Heart right ventricle (tissue), 16 donors: ENCODE measurements at regions not wholly inside any gene's neighbourhood (a gene's known extent, or its start where the extent isn't known, plus 50 kb on each side); places are given as distances from the start of the nearest gene placed in this dataset.

ENCODE experiments used
- ATAC-seq, 8 donors: fragments of 200-7000 bp; cut with Tn5 transposase; one replicate each; pipeline ENCODE4 v1.9.1; 2020; ENCODE audit warnings: mild to moderate bottlenecking in 8 of 8, moderate library complexity in 8 of 8, moderate number of reproducible peaks in 1 of 8
- DNase-seq, 2 donors: peaks; one replicate each; pipeline ENCODE4 v3.0.0-alpha.2; 2020
- H3K27ac ChIP-seq, 10 donors: fragments of 200-600 bp; sonication (generic) in 2 of 10; one replicate each; pipeline versions ENCODE4 v1.5.0 to v1.8.0; 2020 to 2022; ENCODE audit warnings: mild to moderate bottlenecking in 3 of 10
- H3K27me3 ChIP-seq, 7 donors: fragments of 200-600 bp; one replicate each; pipeline ENCODE4 v1.8.0; 2021 to 2022; ENCODE audit warnings: mild to moderate bottlenecking in 2 of 7
- H3K36me3 ChIP-seq, 9 donors: fragments of 200-600 bp; sonication (generic) in 1 of 9; one replicate each; pipeline versions ENCODE4 v1.5.0 to v1.8.0; 2020 to 2022; ENCODE audit warnings: mild to moderate bottlenecking in 2 of 9
- H3K4me1 ChIP-seq, 9 donors: fragments of 200-600 bp; sonication (generic) in 1 of 9; one replicate each; pipeline versions ENCODE4 v1.5.0 to v1.8.0; 2020 to 2022; ENCODE audit warnings: mild to moderate bottlenecking in 4 of 9
- H3K4me3 ChIP-seq, 10 donors: fragments of 200-600 bp; sonication (generic) in 2 of 10; one replicate each; pipeline versions ENCODE4 v1.5.0 to v1.8.0; 2020 to 2022; ENCODE audit warnings: mild to moderate bottlenecking in 7 of 10, moderate library complexity in 2 of 10
- H3K9me3 ChIP-seq, 11 donors: fragments of 200-600 bp in 10 of 11; sonication (generic) in 2 of 11; one replicate each; pipeline versions ENCODE4 v1.5.0 to v1.8.0; 2013 to 2022; ENCODE audit warnings: mild to moderate bottlenecking in 2 of 11, control low read depth in 1 of 11, moderate library complexity in 1 of 11
- WGBS, 2 donors: extraction: QIAGEN DNeasy Blood & Tissue Kit; methylation state at CpG; one replicate each; pipeline ENCODE4 v1.1.7; 2013; ENCODE audit warnings: inconsistent platforms in 1 of 2; 5-methylcytosine and 5-hydroxymethylcytosine counted together
- intact Hi-C, 10 donors: fragments of 100-400 bp; cut with DNase I; formaldehyde crosslinking; loops; one replicate each; pipeline versions ENCODE4 v1.11.1 to v1.14.2; 2022
- TF ChIP-seq, protein P1 (sequence below), 9 donors: fragments of 200-600 bp; sonication (generic) in 2 of 9; IDR thresholded peaks; one replicate each; pipeline versions ENCODE4 v1.5.0 to v1.8.0; 2021 to 2022; ENCODE audit warnings: antibody characterized with exemption in 9 of 9, mild to moderate bottlenecking in 5 of 9, moderate library complexity in 1 of 9
- donor health status: Arrhythmogenic right ventricular cardiomyopathy.
- donor health status: ischemic (EF 13 %, LVEDD 7.1; RV severe dilation, severe dysfunction).
- donor health status: healthy with polysubstance abuse.
- donor health status: DM: no; HTN: yes; CAD: no.
- donor health status: DM: no; HTN: no; CAD: no.
- donor health status: ischemic (EF 25% LVEDD 6.9; RV normal size, moderate dysfunction).
- donor health status: ischemic (EF 25% LVEDD 5.7; RV mildly dilated, moderate dysfunction).
- donor health status: healthy.
- donor health status: DM: yes; HTN: yes; CAD: no.
- donor health status: Ischemic cardiomyopathy.
- donor health status: ischemic (EF 35%, LVEDD 5.7; RV mildly dilated, moderate dysfunction).
- donor health status: nonischemic (EF 11% LVEDD 7.7; RV severe dilation, severe dysfunction).
- donor health status: DM: yes; HTN: yes; CAD: no.
- donor health status: PGD.
- donor health status: ischemic (EF 29% LVEDD 5.4; RV normal size, mild dysfunction).
- donor health status: nonischemic (EF 23%, LVEDD 6.1; RV moderate dilation, normal function).

GRCh38 chr16:9286930-9287329 lies 195.5 kb downstream of the HAPSTR1 start:
- ATAC-seq: no peak
- peaks cover 0 to 7% (median 0%) of the 10 kb centered on the region in 11 donors for H3K9me3 ChIP-seq
- intact Hi-C loops: no loop called here
- H3K4me3 ChIP-seq: no peak overlapping the region
- H3K36me3 ChIP-seq: no peaks in the 10 kb centered on the region
- TF ChIP-seq, protein P1, sequence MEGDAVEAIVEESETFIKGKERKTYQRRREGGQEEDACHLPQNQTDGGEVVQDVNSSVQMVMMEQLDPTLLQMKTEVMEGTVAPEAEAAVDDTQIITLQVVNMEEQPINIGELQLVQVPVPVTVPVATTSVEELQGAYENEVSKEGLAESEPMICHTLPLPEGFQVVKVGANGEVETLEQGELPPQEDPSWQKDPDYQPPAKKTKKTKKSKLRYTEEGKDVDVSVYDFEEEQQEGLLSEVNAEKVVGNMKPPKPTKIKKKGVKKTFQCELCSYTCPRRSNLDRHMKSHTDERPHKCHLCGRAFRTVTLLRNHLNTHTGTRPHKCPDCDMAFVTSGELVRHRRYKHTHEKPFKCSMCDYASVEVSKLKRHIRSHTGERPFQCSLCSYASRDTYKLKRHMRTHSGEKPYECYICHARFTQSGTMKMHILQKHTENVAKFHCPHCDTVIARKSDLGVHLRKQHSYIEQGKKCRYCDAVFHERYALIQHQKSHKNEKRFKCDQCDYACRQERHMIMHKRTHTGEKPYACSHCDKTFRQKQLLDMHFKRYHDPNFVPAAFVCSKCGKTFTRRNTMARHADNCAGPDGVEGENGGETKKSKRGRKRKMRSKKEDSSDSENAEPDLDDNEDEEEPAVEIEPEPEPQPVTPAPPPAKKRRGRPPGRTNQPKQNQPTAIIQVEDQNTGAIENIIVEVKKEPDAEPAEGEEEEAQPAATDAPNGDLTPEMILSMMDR (IDR thresholded peaks at IDR 0.05): no peak
- DNase-seq: no peak
- WGBS, 2 donors: 68 to 73% methylated on average over 3 of the region's 3 CpGs
- H3K4me1 ChIP-seq: no peaks in the 10 kb centered on the region
- no peak overlapping the region for H3K27ac ChIP-seq
- no peaks in the 10 kb centered on the region for H3K27me3 ChIP-seq

- DNase-seq (no peak), ATAC-seq (no peak)
- H3K4me1 ChIP-seq: no peaks in the 10 kb centered on the region
- no peaks in the 10 kb centered on the region for H3K9me3 ChIP-seq
- H3K27ac ChIP-seq: no peak overlapping the region
- H3K4me3 ChIP-seq: no peak overlapping the region
- 31 to 41% methylated on average over 2 of the region's 2 CpGs for WGBS, 2 donors
- TF ChIP-seq, protein P1 (IDR thresholded peaks at IDR 0.05): no peak
- intact Hi-C loops: loop anchor here in 1 of 10 donors (5.0 kb wide), 1 partner anchor 886 kb away; the partner anchor contains the start of gene GRIN2A
- no peaks in the 10 kb centered on the region for H3K36me3 ChIP-seq
- H3K27me3 ChIP-seq: no peaks in the 10 kb centered on the region
These were observed 204.8 kb downstream of the HAPSTR1 start for GRCh38 chr16:9296271-9296590.

DNA sequence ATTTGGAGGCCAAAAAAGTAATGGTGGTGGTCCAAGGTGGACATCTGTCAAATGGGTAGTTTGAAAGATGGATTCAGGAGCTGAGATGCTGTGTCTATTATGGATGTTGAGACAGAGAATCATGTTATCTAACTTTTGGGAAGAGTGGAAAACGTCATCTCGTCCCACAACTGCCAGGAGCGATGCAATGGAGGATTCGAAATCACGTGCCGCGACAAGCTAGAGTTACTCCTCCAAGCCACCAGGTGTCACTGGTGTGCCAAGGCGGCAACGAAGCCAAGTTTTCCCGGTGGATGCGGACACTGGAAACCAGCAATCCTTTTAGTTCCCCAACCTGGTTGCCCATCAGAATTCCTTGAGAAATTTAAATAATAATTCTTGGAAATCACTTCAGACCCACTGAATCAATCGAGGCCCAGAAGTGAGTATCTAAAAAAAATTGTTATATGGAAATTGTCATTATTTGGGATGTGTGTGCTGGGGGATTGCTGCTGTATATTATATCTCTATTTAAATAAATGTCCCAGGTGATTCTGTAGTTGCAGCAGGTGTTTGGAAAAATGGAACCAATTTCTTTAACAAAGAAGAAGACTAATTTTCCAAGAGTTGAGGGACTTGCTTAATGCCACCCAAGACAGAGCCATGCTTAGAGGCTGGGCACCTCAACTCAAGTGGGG lies 206.1 kb downstream of the HAPSTR1 start:
- intact Hi-C loops: loop anchor here in 1 of 10 donors (5.0 kb wide), 1 partner anchor 885 kb away; the partner anchor contains the start of gene GRIN2A
- H3K27me3 ChIP-seq: peaks cover 0 to 4% (median 0%) of the 10 kb centered on the region in 7 donors
- no peak overlapping the region for H3K27ac ChIP-seq
- no peaks in the 10 kb centered on the region for H3K9me3 ChIP-seq
- ATAC-seq: peak in 1 of 8 donors; percentile 47
- peak; percentile 9 to 29 for DNase-seq
- no peak overlapping the region for H3K4me3 ChIP-seq
- TF ChIP-seq, protein P1 (IDR thresholded peaks at IDR 0.05): peak; percentile 34 to 66 (median 55)
- 54 to 58% methylated on average over 12 of the region's 12 CpGs for WGBS, 2 donors
- H3K4me1 ChIP-seq: no peaks in the 10 kb centered on the region
- H3K36me3 ChIP-seq: no peaks in the 10 kb centered on the region

- Histone ChIP-seq H3K27me3 (peaks cover 0 to 4% (median 0%) of the 10 kb centered on the region in 7 donors), H3K4me3 (no peak overlapping the region), H3K27ac (no peak overlapping the region), H3K36me3 (no peaks in the 10 kb centered on the region), H3K9me3 (no peaks in the 10 kb centered on the region), H3K4me1 (no peaks in the 10 kb centered on the region)
- WGBS, 2 donors: 80 to 81% methylated on average over 4 of the region's 4 CpGs
- TF ChIP-seq, protein P1 (IDR thresholded peaks at IDR 0.05): no peak
- ATAC-seq (no peak), DNase-seq (no peak)
- intact Hi-C loops: loop anchor here in 1 of 10 donors (10.0 kb wide), 1 partner anchor 205 kb away; no protein-coding TSS in a partner anchor
These were observed 208.8 kb downstream of the HAPSTR1 start for GRCh38 chr16:9300252-9300651.
